AG09309 (cell line): ENCODE measurements at regions not wholly inside any gene's neighbourhood (a gene's known extent, or its start where the extent isn't known, plus 50 kb on each side); places are given as distances from the start of the nearest gene placed in this dataset.
"Not testable (repeated sequence)": the region's sequence is repeated elsewhere in the genome, so short reads cannot be mapped to it uniquely, and the experiment has no call there.

Experiments
- DNase-seq: peaks from one replicate; pipeline ENCODE4 v3.0.0-alpha.2; 2010; ENCODE audit warnings: low read depth
- H3K4me3 ChIP-seq: 2 replicates; pipeline ENCODE4 v1.5.1; 2011; ENCODE audit warnings: mild to moderate bottlenecking, low read depth, low read length, moderate library complexity; ENCODE audit not compliant: control insufficient read depth
- CTCF ChIP-seq: IDR thresholded peaks from 2 replicates; pipeline ENCODE4 v1.5.1; 2011; ENCODE audit warnings: mild to moderate bottlenecking, low read depth, low read length, inconsistent platforms; ENCODE audit not compliant: insufficient read depth, control insufficient read depth; ENCODE audit errors: missing control alignments

GRCh38 chr3:94787734-94788270 lies 724.9 kb downstream of the NSUN3 start:
- DNase-seq, result no peak
- TF ChIP-seq CTCF, result no peak
- no peak overlapping the region for H3K4me3 ChIP-seq

GRCh38 chr3:94794563-94794962 lies 731.7 kb downstream of the NSUN3 start:
- no peak for DNase-seq
- TF ChIP-seq CTCF, result no peak
- H3K4me3 ChIP-seq, result no peak overlapping the region

- no peak overlapping the region for H3K4me3 ChIP-seq
- DNase-seq, result no peak
- TF ChIP-seq CTCF, result no peak
Measured at GRCh38 chr3:94799420-94800060, 736.7 kb downstream of the NSUN3 start.

GRCh38 chr3:94811836-94812235 lies 749.0 kb downstream of the NSUN3 start:
- no peak overlapping the region for H3K4me3 ChIP-seq
- no peak for DNase-seq
- TF ChIP-seq CTCF, result no peak

GRCh38 chr3:94821241-94821640 lies 758.4 kb downstream of the NSUN3 start:
- H3K4me3 ChIP-seq, result no peak overlapping the region
- TF ChIP-seq CTCF, result no peak
- DNase-seq, result no peak

GRCh38 chr3:94822298-94822697 lies 759.4 kb downstream of the NSUN3 start:
- TF ChIP-seq CTCF, result no peak
- H3K4me3 ChIP-seq, result no peak overlapping the region
- DNase-seq, result no peak

- not testable (repeated sequence) for DNase-seq, H3K4me3 ChIP-seq
Measured at GRCh38 chr3:94846251-94846650, 783.4 kb downstream of the NSUN3 start.
